GM12874 (cell line): ENCODE measurements at regions not wholly inside any gene's neighbourhood (a gene's known extent, or its start where the extent isn't known, plus 50 kb on each side); places are given as distances from the start of the nearest gene placed in this dataset.

ENCODE experiments used
- TF ChIP-seq, protein P1 (sequence below): IDR thresholded peaks from 2 replicates; pipeline ENCODE4 v1.5.1; 2011; ENCODE audit warnings: low read depth, mild to moderate bottlenecking, control low read depth, low read length, moderate library complexity; ENCODE audit not compliant: insufficient read depth

GRCh38 chrX:94424456-94424855 lies 750.5 kb downstream of the FAM133A start:
- TF ChIP-seq, protein P1, sequence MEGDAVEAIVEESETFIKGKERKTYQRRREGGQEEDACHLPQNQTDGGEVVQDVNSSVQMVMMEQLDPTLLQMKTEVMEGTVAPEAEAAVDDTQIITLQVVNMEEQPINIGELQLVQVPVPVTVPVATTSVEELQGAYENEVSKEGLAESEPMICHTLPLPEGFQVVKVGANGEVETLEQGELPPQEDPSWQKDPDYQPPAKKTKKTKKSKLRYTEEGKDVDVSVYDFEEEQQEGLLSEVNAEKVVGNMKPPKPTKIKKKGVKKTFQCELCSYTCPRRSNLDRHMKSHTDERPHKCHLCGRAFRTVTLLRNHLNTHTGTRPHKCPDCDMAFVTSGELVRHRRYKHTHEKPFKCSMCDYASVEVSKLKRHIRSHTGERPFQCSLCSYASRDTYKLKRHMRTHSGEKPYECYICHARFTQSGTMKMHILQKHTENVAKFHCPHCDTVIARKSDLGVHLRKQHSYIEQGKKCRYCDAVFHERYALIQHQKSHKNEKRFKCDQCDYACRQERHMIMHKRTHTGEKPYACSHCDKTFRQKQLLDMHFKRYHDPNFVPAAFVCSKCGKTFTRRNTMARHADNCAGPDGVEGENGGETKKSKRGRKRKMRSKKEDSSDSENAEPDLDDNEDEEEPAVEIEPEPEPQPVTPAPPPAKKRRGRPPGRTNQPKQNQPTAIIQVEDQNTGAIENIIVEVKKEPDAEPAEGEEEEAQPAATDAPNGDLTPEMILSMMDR = no peak

- TF ChIP-seq, protein P1 = no peak
These were observed 756.1 kb downstream of the FAM133A start for GRCh38 chrX:94430091-94430490.

DNA sequence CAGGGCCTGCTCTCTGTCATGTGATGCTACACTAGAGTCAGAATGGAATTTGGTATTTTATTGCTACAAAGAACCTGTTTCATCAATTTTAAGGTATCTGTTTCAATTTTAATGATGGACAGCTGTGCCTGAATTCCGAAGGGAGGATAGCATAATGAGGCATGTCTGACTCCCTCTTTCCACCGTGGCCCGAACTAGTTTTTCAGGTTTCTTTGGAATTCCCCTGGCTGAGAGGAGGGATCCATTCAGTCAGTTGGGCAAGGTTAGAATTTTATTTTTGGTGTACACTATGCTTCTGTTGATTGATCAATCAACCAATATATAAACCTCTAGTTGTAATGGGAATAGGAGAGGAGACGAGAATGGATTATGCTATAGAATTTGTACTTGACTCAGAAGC lies 761.8 kb downstream of the FAM133A start:
- TF ChIP-seq, protein P1 = no peak

- TF ChIP-seq, protein P1 = no peak
These were observed 780.2 kb downstream of the FAM133A start for GRCh38 chrX:94454159-94454558.

DNA sequence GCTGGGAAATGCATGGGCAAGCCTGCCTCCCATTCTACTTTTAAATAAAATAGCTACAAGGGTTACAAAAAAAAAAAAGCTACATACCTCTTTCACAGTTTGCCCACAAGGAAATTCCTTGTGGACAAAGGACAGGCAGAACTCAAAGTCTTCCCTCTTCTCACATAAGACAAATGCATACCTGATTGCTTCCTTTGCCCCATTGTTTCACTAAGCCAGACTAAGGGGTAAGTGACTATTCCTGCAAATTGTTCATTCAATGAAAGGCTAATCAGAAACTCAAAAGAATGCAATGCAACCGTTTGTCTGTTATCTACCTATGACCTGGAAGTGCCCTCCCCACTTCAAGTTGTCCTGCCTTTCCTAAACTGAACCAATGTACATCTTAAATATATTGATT lies 780.6 kb downstream of the FAM133A start:
- TF ChIP-seq, protein P1 = no peak

- TF ChIP-seq, protein P1 = no peak
These were observed 781.8 kb downstream of the FAM133A start for GRCh38 chrX:94455782-94456181.

DNA sequence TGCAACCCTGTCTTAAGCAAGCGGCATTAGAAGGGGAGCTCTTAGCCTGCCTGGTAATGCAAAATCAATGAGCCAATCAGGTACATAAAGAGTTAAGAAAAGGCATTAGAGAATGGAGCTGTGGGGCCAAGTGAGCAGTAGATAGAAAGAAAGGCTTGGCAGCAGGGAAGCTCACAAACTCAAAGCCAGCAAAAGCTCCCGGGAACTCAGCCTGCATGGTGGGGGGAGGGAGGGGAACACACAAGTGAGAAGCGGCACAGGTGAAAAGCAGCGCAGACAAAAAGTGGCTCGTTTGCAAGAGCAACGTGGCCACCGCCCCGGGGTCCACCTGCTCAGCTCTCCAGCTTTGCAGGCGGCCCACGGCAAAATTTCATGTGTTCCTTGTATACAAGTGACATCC lies 818.5 kb downstream of the FAM133A start:
- TF ChIP-seq, protein P1 = no peak

- TF ChIP-seq, protein P1 = no peak
These were observed 819.4 kb downstream of the FAM133A start for GRCh38 chrX:94493405-94493804.
